GM21529 (cell line): ENCODE measurements at regions not wholly inside any gene's neighbourhood (a gene's known extent, or its start where the extent isn't known, plus 50 kb on each side); places are given as distances from the start of the nearest gene placed in this dataset.
"Not testable (repeated sequence)": the region's sequence is repeated elsewhere in the genome, so short reads cannot be mapped to it uniquely, and the experiment has no call there.

Experiments used
- ATAC-seq: cut with Tn5 transposase; IDR thresholded peaks from one replicate; pipeline ENCODE4 v1.9.1; 2021; ENCODE audit not compliant: unreplicated experiment

GRCh38 chr5:25224316-25224982 is 579.7 kb upstream of the CDH10 start:
- ATAC-seq, result no peak

- not testable (repeated sequence) for ATAC-seq
Measured at GRCh38 chr5:25199902-25200301, 555.1 kb upstream of the CDH10 start.

- ATAC-seq, result no peak
Measured at GRCh38 chr5:25190521-25191000, 545.8 kb upstream of the CDH10 start.

- no peak for ATAC-seq
Measured at GRCh38 chr5:25181249-25181648, 536.5 kb upstream of the CDH10 start.

- not testable (repeated sequence) for ATAC-seq
Measured at GRCh38 chr5:25162616-25163015, 517.8 kb upstream of the CDH10 start.

GRCh38 chr5:25160891-25161290 is 516.1 kb upstream of the CDH10 start:
- no peak for ATAC-seq

- ATAC-seq, result no peak
Measured at GRCh38 chr5:25150819-25151218, 506.0 kb upstream of the CDH10 start.

- ATAC-seq, result no peak
Measured at GRCh38 chr5:25128606-25129005, 483.8 kb upstream of the CDH10 start.

GRCh38 chr5:25119650-25120049 is 474.9 kb upstream of the CDH10 start:
- ATAC-seq, result no peak

- ATAC-seq, result no peak
Measured at GRCh38 chr5:25107853-25108252, 463.1 kb upstream of the CDH10 start.

- ATAC-seq, result no peak
Measured at GRCh38 chr5:25099538-25099937, 454.8 kb upstream of the CDH10 start.

GRCh38 chr5:25095261-25095660 is 450.5 kb upstream of the CDH10 start:
- ATAC-seq, result no peak

- no peak for ATAC-seq
Measured at GRCh38 chr5:25094219-25094618, 449.4 kb upstream of the CDH10 start.

- ATAC-seq, result no peak
Measured at GRCh38 chr5:25091921-25092320, 447.1 kb upstream of the CDH10 start.

GRCh38 chr5:25090854-25091253 is 446.1 kb upstream of the CDH10 start:
- no peak for ATAC-seq

GRCh38 chr5:25090275-25090674 is 445.5 kb upstream of the CDH10 start:
- no peak for ATAC-seq

GRCh38 chr5:25088689-25089088 is 443.9 kb upstream of the CDH10 start:
- not testable (repeated sequence) for ATAC-seq

GRCh38 chr5:25083261-25083660 is 438.5 kb upstream of the CDH10 start:
- not testable (repeated sequence) for ATAC-seq

GRCh38 chr5:25066239-25066638 is 421.5 kb upstream of the CDH10 start:
- ATAC-seq, result no peak

GRCh38 chr5:25064306-25064705 is 419.5 kb upstream of the CDH10 start:
- no peak for ATAC-seq

GRCh38 chr5:25060575-25060974 is 415.8 kb upstream of the CDH10 start:
- ATAC-seq, result no peak

- no peak for ATAC-seq
Measured at GRCh38 chr5:25056836-25057235, 412.1 kb upstream of the CDH10 start.

- no peak for ATAC-seq
Measured at GRCh38 chr5:25033658-25034057, 388.9 kb upstream of the CDH10 start.
